ENCODE measurements at regions not wholly inside any gene's neighbourhood (a gene's known extent, or its start where the extent isn't known, plus 50 kb on each side); places are given as distances from the start of the nearest gene placed in this dataset.

- TF ChIP-seq ZNF302 (CRISPR knock-in tag; IDR thresholded peaks at IDR 0.05) (no peak), HES2 (IDR thresholded peaks at IDR 0.05) (no peak), CHD4 (IDR thresholded peaks at IDR 0.05; ENCODE audit: borderline replicate concordance) (no peak), ZFP36 (IDR thresholded peaks at IDR 0.05; ENCODE audit: borderline replicate concordance, partially characterized antibody) (no peak), TFCP2L1 (CRISPR knock-in tag; IDR thresholded peaks at IDR 0.05) (no peak), NPAS2 (CRISPR knock-in tag; IDR thresholded peaks at IDR 0.05; ENCODE audit: borderline replicate concordance) (no peak), FOSB (CRISPR knock-in tag; IDR thresholded peaks at IDR 0.05) (no peak), ELK1 (IDR thresholded peaks at IDR 0.05; ENCODE audit: low read depth, low read length) (no peak), MYC (IDR thresholded peaks at IDR 0.05; ENCODE audit: borderline replicate concordance, low read length) (no peak), HOXA7 (CRISPR knock-in tag; IDR thresholded peaks at IDR 0.05) (no peak), RCOR1 (IDR thresholded peaks at IDR 0.05; ENCODE audit: low read depth, low read length) (no peak), RNF2 (IDR thresholded peaks at IDR 0.05; ENCODE audit: borderline replicate concordance, low read depth) (no peak), POLR2AphosphoS2 (conservative IDR thresholded peaks at IDR 0.05; ENCODE audit: low read length) (no peak), ZSCAN20 (CRISPR knock-in tag; IDR thresholded peaks at IDR 0.05) (no peak)
- ChIA-PET CTCF (interaction anchor here (0.8 to 1.4 kb wide), 2 partner anchors 10 to 31 kb away, joined by 3 to 4 read pairs; no protein-coding TSS in a partner anchor), POLR2A (no interaction called here)
- Histone ChIP-seq H3K27ac (no peak overlapping the region), H3K4me2 (no peak overlapping the region), H3K4me3 (no peak overlapping the region), H3K9me3 (no peaks in the 10 kb centered on the region), H3K4me1 (peaks cover 18% of the 10 kb centered on the region)
- DNase-seq (ENCODE audit: low read depth in 1 of 2, low spot score in 1 of 2) (no peak), ATAC-seq (no peak), FAIRE-seq (no peak)
- WGBS (ENCODE audit: missing lambda C conversion rate), result 91% methylated on average over 1 of the region's 3 CpGs
Measured at GRCh38 chr1:10903421-10903820, 107.0 kb upstream of the CASZ1 start.

- FAIRE-seq (no peak), DNase-seq (ENCODE audit: low read depth in 1 of 2, low spot score in 1 of 2) (no peak), ATAC-seq (no peak)
- H3K4me3 ChIP-seq, result no peak overlapping the region
- peaks cover 18% of the 10 kb centered on the region for H3K4me1 ChIP-seq
- ChIA-PET POLR2A (no interaction called here), CTCF (interaction anchor here (0.8 to 1.4 kb wide), 2 partner anchors 9 to 32 kb away, joined by 3 to 4 read pairs; no protein-coding TSS in a partner anchor)
- no peak overlapping the region for H3K27ac ChIP-seq
- TF ChIP-seq PBX3 (IDR thresholded peaks at IDR 0.05), result no peak
- TF ChIP-seq NFE2L2 (conservative IDR thresholded peaks at IDR 0.05; ENCODE audit: low read length), result no peak
- no peak for TF ChIP-seq JUNB (IDR thresholded peaks at IDR 0.05)
- TF ChIP-seq HOXB13 (CRISPR knock-in tag; IDR thresholded peaks at IDR 0.05; ENCODE audit: low read depth), result no peak
- no peak for TF ChIP-seq ZC3H11A (IDR thresholded peaks at IDR 0.05)
- TF ChIP-seq ELK1 (IDR thresholded peaks at IDR 0.05; ENCODE audit: low read depth, low read length), result no peak
- no peak for TF ChIP-seq MYC (IDR thresholded peaks at IDR 0.05; ENCODE audit: borderline replicate concordance, low read length)
- no peak for TF ChIP-seq BHLHE40 (IDR thresholded peaks at IDR 0.05; ENCODE audit: low read depth, low read length)
- no peak for TF ChIP-seq FOSL2 (IDR thresholded peaks at IDR 0.05)
- TF ChIP-seq FOSL2 (CRISPR knock-in tag; IDR thresholded peaks at IDR 0.05), result no peak
- no peak for TF ChIP-seq CTCF (IDR thresholded peaks at IDR 0.05)
- no peak for TF ChIP-seq CEBPB (IDR thresholded peaks at IDR 0.05)
- no peak for TF ChIP-seq HES2 (IDR thresholded peaks at IDR 0.05)
- TF ChIP-seq FOXS1 (CRISPR knock-in tag; IDR thresholded peaks at IDR 0.05), result no peak
- no peak for TF ChIP-seq EHMT2 (IDR thresholded peaks at IDR 0.05; ENCODE audit: low read depth)
- no peak for TF ChIP-seq CHD2 (IDR thresholded peaks at IDR 0.05; ENCODE audit: low read length, partially characterized antibody)
- TF ChIP-seq JUN (IDR thresholded peaks at IDR 0.05), result no peak
- no peak for TF ChIP-seq EP300 (IDR thresholded peaks at IDR 0.05)
- no peak for TF ChIP-seq SMC3 (IDR thresholded peaks at IDR 0.05)
- TF ChIP-seq ATOH8 (CRISPR knock-in tag; IDR thresholded peaks at IDR 0.05; ENCODE audit: low read depth), result no peak
- TF ChIP-seq USF2 (IDR thresholded peaks at IDR 0.05), result no peak
- 87% methylated on average over 3 of the region's 9 CpGs for WGBS (ENCODE audit: missing lambda C conversion rate)
- no peak overlapping the region for H3K4me2 ChIP-seq
- H3K9me3 ChIP-seq, result no peaks in the 10 kb centered on the region
Measured at GRCh38 chr1:10903821-10904220, 107.4 kb upstream of the CASZ1 start.
